Psoas muscle (tissue), 7 donors: ENCODE measurements at regions not wholly inside any gene's neighbourhood (a gene's known extent, or its start where the extent isn't known, plus 50 kb on each side); places are given as distances from the start of the nearest gene placed in this dataset.

Experiments
- ATAC-seq, 4 donors: fragments of 200-7000 bp; cut with Tn5 transposase; one replicate each; pipeline ENCODE4 v1.9.1; 2020; ENCODE audit warnings: moderate library complexity in 3 of 4, mild to moderate bottlenecking in 2 of 4
- DNase-seq, 2 donors: peaks; one replicate each; pipeline ENCODE4 v3.0.0-alpha.2; 2020
- H3K27ac ChIP-seq: fragments of 200-600 bp; one replicate; pipeline ENCODE4 v1.8.0; 2022
- H3K27me3 ChIP-seq, 3 donors: fragments of 200-600 bp in 1 of 3; one replicate each; pipeline versions ENCODE4 v1.6.1 to v1.8.0; 2013 to 2022; ENCODE audit warnings: low read length in 2 of 3, mild to moderate bottlenecking in 2 of 3, moderate library complexity in 1 of 3; ENCODE audit not compliant: insufficient read depth in 3 of 3
- H3K36me3 ChIP-seq, 2 donors: fragments of 200-600 bp in 1 of 2; one replicate each; pipeline versions ENCODE4 v1.6.1 to v1.8.0; 2013 to 2022; ENCODE audit warnings: low read depth in 1 of 2, mild to moderate bottlenecking in 1 of 2, moderate library complexity in 1 of 2; ENCODE audit not compliant: insufficient read depth in 1 of 2
- H3K4me1 ChIP-seq: fragments of 200-600 bp; one replicate; pipeline ENCODE4 v1.8.0; 2022
- H3K4me3 ChIP-seq: fragments of 200-600 bp; one replicate; pipeline ENCODE4 v1.8.0; 2022; ENCODE audit warnings: mild to moderate bottlenecking
- H3K9me3 ChIP-seq: fragments of 200-600 bp; one replicate; pipeline ENCODE4 v1.8.0; 2022
- CTCF ChIP-seq: fragments of 200-600 bp; IDR thresholded peaks from one replicate; pipeline ENCODE4 v1.8.0; 2022; ENCODE audit warnings: antibody characterized with exemption
- WGBS, 3 donors: extraction: QIAGEN DNeasy Blood & Tissue Kit; methylation state at CpG; one replicate each; pipeline versions ENCODE4 v1.1.6 to v1.1.7; 2013; 5-methylcytosine and 5-hydroxymethylcytosine counted together
- intact Hi-C, 2 donors: fragments of 100-400 bp; cut with DNase I; formaldehyde crosslinking; loops; one replicate each; pipeline versions ENCODE4 v1.11.0 to v1.14.2; 2022
- donor health status: healthy with polysubstance abuse.
- donor health status: DM: no; HTN: no; CAD: no; lungs with moderate emphysema.
- donor health status: Bipolar disorder and iron deficiency.
- donor health status: healthy.
- donor health status: DM: yes; HTN: yes; CAD: no.
- donor health status: DM: no; HTN: no; CAD: no.
- donor health status: DM: yes; HTN: yes; CAD: no.

- no peak for TF ChIP-seq CTCF
- no peaks in the 10 kb centered on the region for H3K9me3 ChIP-seq
- H3K36me3 ChIP-seq, result no peaks in the 10 kb centered on the region
- H3K4me3 ChIP-seq, result no peak overlapping the region
- H3K4me1 ChIP-seq, result peaks cover 10% of the 10 kb centered on the region
- no peak overlapping the region for H3K27ac ChIP-seq
- no peaks in the 10 kb centered on the region for H3K27me3 ChIP-seq
- intact Hi-C loops, result no loop called here
- WGBS, 3 donors, result 76 to 86% (median 81%) methylated on average over 19 of the region's 19 CpGs
- DNase-seq, result no peak
- ATAC-seq, result no peak
Measured at GRCh38 chr2:8535821-8536685, 145.8 kb upstream of the ID2 start.

DNA sequence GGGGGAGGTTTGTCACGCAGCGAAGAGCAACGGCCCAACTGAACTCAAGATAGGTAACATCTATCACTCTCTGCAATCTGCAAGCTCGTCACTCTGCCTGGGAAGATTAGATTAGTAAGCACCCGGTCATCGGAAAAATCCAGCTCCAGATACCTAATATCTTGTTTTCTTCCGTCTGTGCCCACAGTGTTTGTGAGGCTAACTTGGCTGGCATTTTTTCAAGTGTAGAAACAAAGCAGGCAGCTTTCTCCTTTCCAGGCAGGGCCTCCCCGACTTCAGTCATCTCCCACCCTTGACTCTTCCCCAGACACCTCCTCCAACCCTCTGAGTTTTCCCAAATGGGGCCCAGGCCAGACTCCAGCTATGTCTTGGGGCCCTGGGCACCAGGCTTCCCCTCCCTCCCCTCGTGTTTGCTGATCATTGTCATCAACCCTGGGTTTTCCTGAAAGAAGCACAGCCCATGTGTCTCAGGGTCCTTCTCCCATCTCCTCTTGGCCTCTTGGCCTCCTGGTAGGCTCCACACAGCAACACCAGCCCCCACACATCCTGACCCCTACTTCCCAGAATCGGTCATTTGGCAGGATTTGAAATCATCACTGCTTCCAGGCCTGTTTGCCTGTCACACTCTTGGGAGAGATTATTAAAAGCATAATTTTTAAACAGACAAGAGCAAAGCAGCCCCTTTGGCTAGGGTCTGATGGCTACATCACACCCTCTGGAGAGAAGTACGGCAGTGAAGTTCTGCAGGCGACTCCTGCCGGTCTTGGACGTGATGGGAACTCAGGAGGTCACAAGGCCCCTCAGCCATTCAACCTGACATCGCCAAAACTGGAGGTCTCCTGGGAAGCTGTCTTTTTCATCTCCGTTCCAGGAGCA lies 144.9 kb upstream of the ID2 start:
- H3K4me1 ChIP-seq, result peaks cover 10% of the 10 kb centered on the region
- ATAC-seq, result no peak
- WGBS, 3 donors, result 78 to 84% (median 83%) methylated on average over 16 of the region's 16 CpGs

GRCh38 chr2:8537562-8538155 lies 144.2 kb upstream of the ID2 start:
- WGBS, 3 donors, result 78 to 86% (median 82%) methylated on average over 4 of the region's 4 CpGs
- Histone ChIP-seq H3K9me3 (no peaks in the 10 kb centered on the region), H3K4me3 (no peak overlapping the region), H3K27me3 (no peaks in the 10 kb centered on the region), H3K4me1 (peaks cover 10% of the 10 kb centered on the region), H3K27ac (no peak overlapping the region), H3K36me3 (no peaks in the 10 kb centered on the region)
- ATAC-seq, result no peak
- intact Hi-C loops, result no loop called here
- no peak for DNase-seq
- no peak for TF ChIP-seq CTCF

More for the DNA sequence above, 144.9 kb upstream of the ID2 start:
- Histone ChIP-seq H3K4me3 (no peak overlapping the region), H3K27ac (no peak overlapping the region), H3K36me3 (no peaks in the 10 kb centered on the region), H3K9me3 (no peaks in the 10 kb centered on the region), H3K27me3 (no peaks in the 10 kb centered on the region)
- no peak for TF ChIP-seq CTCF
- DNase-seq, result no peak
- intact Hi-C loops, result no loop called here

- H3K4me1 ChIP-seq, result peaks cover 10% of the 10 kb centered on the region
- no peak for ATAC-seq
- H3K4me3 ChIP-seq, result no peak overlapping the region
- DNase-seq, result no peak
- no peaks in the 10 kb centered on the region for H3K27me3 ChIP-seq
- no peak for TF ChIP-seq CTCF
- WGBS, 3 donors, result 76 to 86% (median 80%) methylated on average over 9 of the region's 9 CpGs
- no peak overlapping the region for H3K27ac ChIP-seq
- intact Hi-C loops, result no loop called here
- no peaks in the 10 kb centered on the region for H3K9me3 ChIP-seq
- H3K36me3 ChIP-seq, result no peaks in the 10 kb centered on the region
Measured at GRCh38 chr2:8538531-8538930, 143.3 kb upstream of the ID2 start.
